ENCODE measurements at regions not wholly inside any gene's neighbourhood (a gene's known extent, or its start where the extent isn't known, plus 50 kb on each side); places are given as distances from the start of the nearest gene placed in this dataset.

DNA sequence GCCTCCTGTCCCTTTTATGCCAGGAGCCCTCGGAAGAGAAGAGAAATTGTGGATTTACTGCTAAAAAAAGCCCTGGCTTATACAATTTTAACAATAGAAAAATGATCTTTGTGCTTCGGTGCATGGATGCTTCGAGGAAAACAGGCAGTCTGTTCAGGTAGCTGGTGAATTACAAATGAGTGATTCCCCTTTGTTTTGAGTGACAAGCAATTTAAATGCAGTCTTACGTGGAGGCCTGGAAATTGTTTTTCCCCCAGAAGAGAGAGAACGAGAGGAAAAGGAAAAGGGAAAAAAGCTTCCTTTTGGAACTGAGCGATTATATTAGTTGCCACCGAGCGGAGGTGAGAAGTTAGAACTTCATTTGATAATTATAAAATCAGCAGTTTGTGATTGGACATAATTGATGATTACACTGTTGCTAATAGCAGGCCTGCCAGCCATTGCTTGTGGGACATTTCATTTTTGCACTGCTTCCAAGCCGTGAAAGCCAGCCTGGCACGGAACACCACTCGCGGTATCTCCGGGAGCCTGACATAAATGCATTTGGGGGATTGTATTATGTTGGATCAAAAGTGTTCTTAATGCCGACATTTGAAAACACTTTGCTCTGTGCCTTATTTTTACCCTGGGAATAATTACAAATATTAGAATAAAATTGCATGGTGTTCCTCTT is 117.7 kb downstream of the PHETA1 start:
- no peak overlapping the region for H3K4me3 ChIP-seq (ENCODE audit: low read depth, low read length)
- H3K9me3 ChIP-seq (ENCODE audit: control insufficient read depth, low read length) = no peaks in the 10 kb centered on the region
- no peaks in the 10 kb centered on the region for H3K4me1 ChIP-seq
- no peak overlapping the region for H2AFZ ChIP-seq
- H3K9ac ChIP-seq = no peak overlapping the region
- no peaks in the 10 kb centered on the region for H3K79me2 ChIP-seq
- H3K27ac ChIP-seq = no peak overlapping the region
- H3K36me3 ChIP-seq (ENCODE audit: control insufficient read depth, insufficient read depth, low read length) = no peaks in the 10 kb centered on the region
- TF ChIP-seq, protein P1, sequence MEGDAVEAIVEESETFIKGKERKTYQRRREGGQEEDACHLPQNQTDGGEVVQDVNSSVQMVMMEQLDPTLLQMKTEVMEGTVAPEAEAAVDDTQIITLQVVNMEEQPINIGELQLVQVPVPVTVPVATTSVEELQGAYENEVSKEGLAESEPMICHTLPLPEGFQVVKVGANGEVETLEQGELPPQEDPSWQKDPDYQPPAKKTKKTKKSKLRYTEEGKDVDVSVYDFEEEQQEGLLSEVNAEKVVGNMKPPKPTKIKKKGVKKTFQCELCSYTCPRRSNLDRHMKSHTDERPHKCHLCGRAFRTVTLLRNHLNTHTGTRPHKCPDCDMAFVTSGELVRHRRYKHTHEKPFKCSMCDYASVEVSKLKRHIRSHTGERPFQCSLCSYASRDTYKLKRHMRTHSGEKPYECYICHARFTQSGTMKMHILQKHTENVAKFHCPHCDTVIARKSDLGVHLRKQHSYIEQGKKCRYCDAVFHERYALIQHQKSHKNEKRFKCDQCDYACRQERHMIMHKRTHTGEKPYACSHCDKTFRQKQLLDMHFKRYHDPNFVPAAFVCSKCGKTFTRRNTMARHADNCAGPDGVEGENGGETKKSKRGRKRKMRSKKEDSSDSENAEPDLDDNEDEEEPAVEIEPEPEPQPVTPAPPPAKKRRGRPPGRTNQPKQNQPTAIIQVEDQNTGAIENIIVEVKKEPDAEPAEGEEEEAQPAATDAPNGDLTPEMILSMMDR (IDR thresholded peaks at IDR 0.05) = no peak
- H3K4me2 ChIP-seq (ENCODE audit: low read length) = no peak overlapping the region
- no peaks in the 10 kb centered on the region for H3K27me3 ChIP-seq (ENCODE audit: control insufficient read depth, insufficient read depth, low read length)

DNA sequence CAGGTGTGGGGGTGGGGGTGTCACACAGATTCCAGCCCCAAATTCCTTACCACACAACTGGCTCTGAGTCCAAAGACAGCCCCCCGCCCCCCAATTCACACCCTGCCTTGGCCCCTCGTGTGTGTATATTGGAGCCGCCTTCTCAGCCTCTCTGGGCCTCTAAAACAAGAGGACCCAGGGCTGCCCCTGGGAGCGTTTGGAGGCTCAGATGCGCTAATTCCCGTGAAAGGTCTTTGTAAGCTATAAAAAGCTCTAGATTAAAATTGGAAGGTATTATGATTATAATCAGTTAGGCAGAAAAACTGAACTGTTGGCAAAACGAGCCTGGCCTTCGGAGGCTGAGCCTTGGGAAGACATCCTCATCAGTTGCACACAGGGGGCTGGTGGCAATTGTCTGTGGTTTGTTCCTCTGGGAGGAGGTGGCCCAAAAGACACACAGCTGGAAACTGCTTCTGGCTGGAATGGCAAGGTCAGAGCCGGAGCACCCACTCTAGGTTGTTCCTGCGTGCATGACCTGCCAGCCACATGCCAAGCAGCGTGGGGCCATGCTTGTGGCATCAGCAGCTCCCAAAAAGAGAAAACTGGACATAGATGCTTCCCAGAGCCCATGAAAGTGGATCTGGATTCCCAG is 118.5 kb downstream of the PHETA1 start:
- Histone ChIP-seq H3K27ac (no peak overlapping the region), H3K4me1 (no peaks in the 10 kb centered on the region), H3K4me2 (ENCODE audit: low read length) (no peak overlapping the region), H3K4me3 (ENCODE audit: low read depth, low read length) (no peak overlapping the region), H3K9ac (no peak overlapping the region), H3K9me3 (ENCODE audit: control insufficient read depth, low read length) (no peaks in the 10 kb centered on the region), H3K79me2 (no peaks in the 10 kb centered on the region), H2AFZ (no peak overlapping the region), H3K27me3 (ENCODE audit: control insufficient read depth, insufficient read depth, low read length) (no peaks in the 10 kb centered on the region), H3K36me3 (ENCODE audit: control insufficient read depth, insufficient read depth, low read length) (no peaks in the 10 kb centered on the region)
- TF ChIP-seq, protein P1 (IDR thresholded peaks at IDR 0.05) = no peak

DNA sequence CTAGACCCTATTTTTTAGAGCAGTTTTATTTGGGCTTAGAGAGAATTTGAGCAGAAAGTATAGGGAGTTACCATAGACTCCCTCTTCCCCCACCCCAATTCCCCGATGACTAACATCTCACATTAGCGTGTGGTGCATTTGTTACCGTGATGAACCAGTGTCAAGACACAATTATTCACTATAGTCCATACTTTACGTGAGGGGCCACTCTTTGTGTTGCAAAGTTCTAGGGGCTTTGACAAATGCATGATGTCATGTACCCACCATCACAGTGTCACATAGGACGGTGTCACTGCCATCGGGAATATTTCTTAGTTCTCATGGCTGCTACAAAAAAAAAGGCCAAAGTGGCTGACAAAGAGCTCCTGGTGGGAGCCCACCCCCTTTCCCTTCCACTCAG is 119.1 kb downstream of the PHETA1 start:
- Histone ChIP-seq H2AFZ (no peak overlapping the region), H3K27ac (no peak overlapping the region), H3K79me2 (no peaks in the 10 kb centered on the region), H3K36me3 (ENCODE audit: control insufficient read depth, insufficient read depth, low read length) (no peaks in the 10 kb centered on the region), H3K9me3 (ENCODE audit: control insufficient read depth, low read length) (no peaks in the 10 kb centered on the region), H3K27me3 (ENCODE audit: control insufficient read depth, insufficient read depth, low read length) (no peaks in the 10 kb centered on the region), H3K4me2 (ENCODE audit: low read length) (no peak overlapping the region), H3K9ac (no peak overlapping the region), H3K4me1 (no peaks in the 10 kb centered on the region), H3K4me3 (ENCODE audit: low read depth, low read length) (no peak overlapping the region)
- TF ChIP-seq, protein P1 (IDR thresholded peaks at IDR 0.05) = no peak

DNA sequence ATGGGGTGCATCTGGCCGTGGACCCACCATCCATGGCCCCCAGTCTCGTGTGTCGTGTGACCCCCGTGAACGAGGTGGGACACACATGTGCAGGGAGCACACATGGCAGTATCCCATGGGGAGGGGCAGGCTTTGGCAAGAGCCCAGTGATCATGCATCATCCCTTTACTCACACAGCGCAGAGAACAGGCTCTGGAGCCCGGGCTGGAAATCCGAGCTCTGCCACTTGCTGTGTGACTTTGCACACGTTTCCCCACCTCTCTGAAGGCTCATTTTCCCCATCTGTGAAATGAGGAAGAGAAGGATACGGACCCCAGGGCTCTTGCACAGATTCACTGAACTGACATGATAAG is 119.9 kb downstream of the PHETA1 start:
- Histone ChIP-seq H3K27me3 (ENCODE audit: control insufficient read depth, insufficient read depth, low read length) (no peaks in the 10 kb centered on the region), H3K4me2 (ENCODE audit: low read length) (no peak overlapping the region), H2AFZ (no peak overlapping the region)

More for the DNA sequence above, 119.9 kb downstream of the PHETA1 start:
- H3K4me3 ChIP-seq (ENCODE audit: low read depth, low read length) = no peak overlapping the region
- H3K36me3 ChIP-seq (ENCODE audit: control insufficient read depth, insufficient read depth, low read length) = no peaks in the 10 kb centered on the region
- no peaks in the 10 kb centered on the region for H3K9me3 ChIP-seq (ENCODE audit: control insufficient read depth, low read length)
- TF ChIP-seq, protein P1 (IDR thresholded peaks at IDR 0.05) = no peak
- H3K9ac ChIP-seq = no peak overlapping the region
- no peaks in the 10 kb centered on the region for H3K79me2 ChIP-seq
- H3K4me1 ChIP-seq = no peaks in the 10 kb centered on the region
- no peak overlapping the region for H3K27ac ChIP-seq
